NB4 (cell line): ENCODE measurements at regions not wholly inside any gene's neighbourhood (a gene's known extent, or its start where the extent isn't known, plus 50 kb on each side); places are given as distances from the start of the nearest gene placed in this dataset.
"Not testable (repeated sequence)": the region's sequence is repeated elsewhere in the genome, so short reads cannot be mapped to it uniquely, and the experiment has no call there.

Source experiments
- MAX ChIP-seq: IDR thresholded peaks from 2 replicates; pipeline ENCODE4 v1.6.1; 2011; ENCODE audit warnings: low read depth, low read length
- POLR2A ChIP-seq: IDR thresholded peaks from 2 replicates; pipeline ENCODE4 v1.6.1; 2011; ENCODE audit warnings: mild to moderate bottlenecking; ENCODE audit not compliant: insufficient read length; ENCODE audit errors: extremely low read depth
- TF ChIP-seq, protein P1 (sequence below): IDR thresholded peaks from one replicate; pipeline ENCODE4 v1.5.1; 2012; ENCODE audit warnings: low read depth, low read length

DNA sequence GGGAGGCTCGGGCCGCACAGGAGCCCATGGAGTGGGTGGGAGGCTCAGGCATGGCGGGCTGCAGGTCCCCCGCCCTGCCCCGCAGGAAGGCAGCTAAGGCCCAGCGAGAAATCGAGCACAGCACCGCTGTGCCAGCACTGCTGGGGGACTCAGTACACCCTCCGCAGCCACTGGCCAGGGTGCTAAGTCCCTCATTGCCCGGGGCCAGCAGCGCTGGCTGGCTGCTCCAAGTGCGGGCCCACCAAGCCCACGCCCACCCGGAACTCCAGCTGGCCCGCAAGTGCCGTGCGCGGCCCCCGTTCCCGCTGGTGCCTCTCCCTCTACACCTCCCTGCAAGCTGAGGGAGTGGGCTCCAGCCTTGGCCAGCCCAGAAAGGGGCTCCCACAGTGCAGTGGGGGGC lies 239.7 kb downstream of the YTHDC2 start:
- TF ChIP-seq, protein P1, sequence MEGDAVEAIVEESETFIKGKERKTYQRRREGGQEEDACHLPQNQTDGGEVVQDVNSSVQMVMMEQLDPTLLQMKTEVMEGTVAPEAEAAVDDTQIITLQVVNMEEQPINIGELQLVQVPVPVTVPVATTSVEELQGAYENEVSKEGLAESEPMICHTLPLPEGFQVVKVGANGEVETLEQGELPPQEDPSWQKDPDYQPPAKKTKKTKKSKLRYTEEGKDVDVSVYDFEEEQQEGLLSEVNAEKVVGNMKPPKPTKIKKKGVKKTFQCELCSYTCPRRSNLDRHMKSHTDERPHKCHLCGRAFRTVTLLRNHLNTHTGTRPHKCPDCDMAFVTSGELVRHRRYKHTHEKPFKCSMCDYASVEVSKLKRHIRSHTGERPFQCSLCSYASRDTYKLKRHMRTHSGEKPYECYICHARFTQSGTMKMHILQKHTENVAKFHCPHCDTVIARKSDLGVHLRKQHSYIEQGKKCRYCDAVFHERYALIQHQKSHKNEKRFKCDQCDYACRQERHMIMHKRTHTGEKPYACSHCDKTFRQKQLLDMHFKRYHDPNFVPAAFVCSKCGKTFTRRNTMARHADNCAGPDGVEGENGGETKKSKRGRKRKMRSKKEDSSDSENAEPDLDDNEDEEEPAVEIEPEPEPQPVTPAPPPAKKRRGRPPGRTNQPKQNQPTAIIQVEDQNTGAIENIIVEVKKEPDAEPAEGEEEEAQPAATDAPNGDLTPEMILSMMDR, result not testable (repeated sequence)
- TF ChIP-seq POLR2A, MAX: not testable (repeated sequence)
